Breast epithelium (tissue), 3 donors: ENCODE measurements at regions not wholly inside any gene's neighbourhood (a gene's known extent, or its start where the extent isn't known, plus 50 kb on each side); places are given as distances from the start of the nearest gene placed in this dataset.

Source experiments
- CTCF ChIP-seq, 3 donors: fragments of 450-650 bp; IDR thresholded peaks; one replicate each; pipeline ENCODE4 v1.5.1; 2016 to 2017; ENCODE audit warnings: antibody characterized with exemption in 3 of 3, mild to moderate bottlenecking in 3 of 3, moderate library complexity in 3 of 3
- POLR2A ChIP-seq: fragments of 450-650 bp; IDR thresholded peaks from one replicate; pipeline ENCODE4 v1.6.1; 2016; ENCODE audit warnings: antibody characterized with exemption, mild to moderate bottlenecking, moderate library complexity
- POLR2AphosphoS5 ChIP-seq, 3 donors: sonication (generic); formaldehyde crosslinking; IDR thresholded peaks; one replicate each; pipeline ENCODE4 v1.6.1; 2017; ENCODE audit warnings: antibody characterized with exemption in 3 of 3

GRCh38 chr4:20590849-20591248 is 109.4 kb upstream of the PACRGL start:
- no peak for TF ChIP-seq CTCF (IDR thresholded peaks at IDR 0.05)
- no peak for TF ChIP-seq POLR2A
- TF ChIP-seq POLR2AphosphoS5 (IDR thresholded peaks at IDR 0.05), result no peak
